Mesendoderm (in vitro differentiated cells): ENCODE measurements at regions not wholly inside any gene's neighbourhood (a gene's known extent, or its start where the extent isn't known, plus 50 kb on each side); places are given as distances from the start of the nearest gene placed in this dataset.

ENCODE experiments used
- DNase-seq: peaks from one replicate; pipeline ENCODE4 v3.0.0; 2013
- H2AK5ac ChIP-seq: 2 replicates; pipeline ENCODE4 v1.6.1; 2013; ENCODE audit warnings: low read length, inconsistent platforms
- H2BK120ac ChIP-seq: 2 replicates; pipeline ENCODE4 v1.6.1; 2013; ENCODE audit warnings: low read depth, mild to moderate bottlenecking, low read length, moderate library complexity, mixed read lengths
- H2BK15ac ChIP-seq: replicated peaks from 2 replicates; pipeline ENCODE4 v1.6.1; 2013; ENCODE audit warnings: low read depth, mild to moderate bottlenecking, moderate library complexity
- H2BK5ac ChIP-seq: 2 replicates; pipeline ENCODE4 v1.6.1; 2013; ENCODE audit warnings: low read length, inconsistent platforms
- H3K18ac ChIP-seq: 2 replicates; pipeline ENCODE4 v1.6.1; 2013; ENCODE audit warnings: mild to moderate bottlenecking, low read length, mixed read lengths
- H3K23ac ChIP-seq: one replicate; pipeline ENCODE4 v1.6.1; 2013; ENCODE audit warnings: low read length
- H3K27ac ChIP-seq: 2 replicates; pipeline ENCODE4 v1.5.1; 2013; ENCODE audit warnings: low read depth, mild to moderate bottlenecking, inconsistent platforms, low read length, moderate library complexity
- H3K27me3 ChIP-seq: 2 replicates; pipeline ENCODE4 v1.6.1; 2013; ENCODE audit warnings: low read length, control low read depth, mild to moderate bottlenecking, inconsistent platforms; ENCODE audit not compliant: insufficient read depth, poor library complexity
- H3K36me3 ChIP-seq: 2 replicates; pipeline ENCODE4 v1.6.1; 2013; ENCODE audit warnings: low read length, inconsistent platforms; ENCODE audit not compliant: control insufficient read depth, insufficient read depth
- H3K4ac ChIP-seq: one replicate; pipeline ENCODE4 v1.6.1; 2013; ENCODE audit warnings: low read depth, mild to moderate bottlenecking, low read length, moderate library complexity
- H3K4me1 ChIP-seq: 2 replicates; pipeline ENCODE4 v1.6.1; 2013; ENCODE audit warnings: low read depth, low read length, inconsistent platforms; ENCODE audit not compliant: control insufficient read depth
- H3K4me2 ChIP-seq: 2 replicates; pipeline ENCODE4 v1.6.1; 2013; ENCODE audit warnings: low read length
- H3K4me3 ChIP-seq: 2 replicates; pipeline ENCODE4 v1.5.1; 2013; ENCODE audit warnings: mild to moderate bottlenecking, low read length
- H3K56ac ChIP-seq: one replicate; pipeline ENCODE4 v1.6.1; 2013; ENCODE audit warnings: low read length
- H3K79me1 ChIP-seq: 2 replicates; pipeline ENCODE4 v1.6.1; 2013; ENCODE audit warnings: low read length, inconsistent platforms
- H3K79me2 ChIP-seq: 2 replicates; pipeline ENCODE4 v1.6.1; 2013; ENCODE audit warnings: mild to moderate bottlenecking, low read length; ENCODE audit not compliant: control insufficient read depth, insufficient read depth
- H3K9ac ChIP-seq: 2 replicates; pipeline ENCODE4 v1.6.1; 2013; ENCODE audit warnings: low read length, inconsistent platforms
- H4K5ac ChIP-seq: one replicate; pipeline ENCODE4 v1.6.1; 2013; ENCODE audit warnings: low read length
- H4K8ac ChIP-seq: one replicate; pipeline ENCODE4 v1.6.1; 2013; ENCODE audit warnings: low read depth, mild to moderate bottlenecking, control low read depth, low read length, moderate library complexity
- WGBS: extraction: QIAGEN DNeasy Blood & Tissue Kit; methylation state at CpG from one replicate; pipeline ENCODE4 v1.1.7; 2013; ENCODE audit warnings: low lambda C conversion rate, missing lambda C conversion rate; ENCODE audit not compliant: insufficient coverage; ENCODE audit errors: extremely low coverage; 5-methylcytosine and 5-hydroxymethylcytosine counted together

DNA sequence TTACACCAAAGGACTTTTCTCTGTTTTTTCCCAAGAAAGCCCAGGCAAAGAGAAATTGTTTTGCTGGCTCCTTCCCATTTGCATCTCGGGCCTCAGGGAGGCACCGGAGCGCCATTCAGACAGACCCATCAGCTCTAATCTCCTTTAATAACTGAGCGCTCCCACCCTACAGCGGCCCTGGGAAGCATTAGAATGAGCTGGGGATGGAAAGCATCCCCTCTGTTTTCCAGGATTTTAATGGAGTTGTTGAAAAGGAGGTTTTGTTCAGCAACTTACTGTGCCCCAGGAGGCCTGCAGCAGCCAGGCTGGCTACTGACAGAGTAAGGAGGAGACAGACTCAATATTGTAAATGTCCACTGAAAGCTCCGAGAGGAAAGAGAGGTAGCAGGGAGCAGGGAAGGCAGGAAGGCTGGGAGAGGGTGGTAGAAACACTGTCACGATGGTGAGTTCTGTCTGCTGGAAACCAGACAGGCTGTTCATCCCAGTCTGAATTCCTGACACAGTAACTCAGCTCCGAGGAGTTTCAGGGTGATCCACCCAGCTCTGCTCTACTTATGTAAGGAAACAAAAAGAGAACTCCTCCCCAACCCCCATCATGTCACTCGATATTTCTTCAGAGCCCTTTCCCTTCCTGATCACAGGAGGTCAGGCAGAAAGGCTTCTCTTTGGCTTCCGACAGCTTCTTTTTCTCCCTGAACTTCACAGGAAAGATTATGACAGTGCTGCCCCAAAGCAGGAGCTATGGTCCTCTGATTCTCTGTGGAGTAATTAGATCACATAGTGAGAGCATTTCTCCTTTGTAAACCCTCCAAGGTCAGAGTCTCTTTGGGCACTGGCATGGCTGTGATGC lies 62.5 kb upstream of the TMEM132D start:
- no peaks in the 10 kb centered on the region for H3K79me2 ChIP-seq
- H2BK5ac ChIP-seq, result no peak overlapping the region
- no peak overlapping the region for H2BK15ac ChIP-seq
- H2AK5ac ChIP-seq, result no peak overlapping the region
- no peak overlapping the region for H3K9ac ChIP-seq
- no peaks in the 10 kb centered on the region for H3K27me3 ChIP-seq
- no CpG with 5 or more reads among the region's 10 CpGs for WGBS
- no peak for DNase-seq
- H3K4me1 ChIP-seq, result peaks cover 4% of the 10 kb centered on the region
- H3K79me1 ChIP-seq, result no peaks in the 10 kb centered on the region
- H3K18ac ChIP-seq, result no peak overlapping the region
- H3K23ac ChIP-seq, result no peak overlapping the region
- no peak overlapping the region for H3K4ac ChIP-seq
- no peaks in the 10 kb centered on the region for H3K36me3 ChIP-seq
- H4K5ac ChIP-seq, result no peak overlapping the region
- H3K27ac ChIP-seq, result no peak overlapping the region
- no peak overlapping the region for H3K4me2 ChIP-seq
- H3K56ac ChIP-seq, result no peak overlapping the region
- no peak overlapping the region for H2BK120ac ChIP-seq
- H4K8ac ChIP-seq, result no peak overlapping the region
- no peak overlapping the region for H3K4me3 ChIP-seq

- H3K56ac ChIP-seq, result no peak overlapping the region
- no peaks in the 10 kb centered on the region for H3K36me3 ChIP-seq
- H3K4me2 ChIP-seq, result no peak overlapping the region
- H3K79me2 ChIP-seq, result no peaks in the 10 kb centered on the region
- H3K9ac ChIP-seq, result no peak overlapping the region
- no peak overlapping the region for H2BK120ac ChIP-seq
- no peak overlapping the region for H4K8ac ChIP-seq
- no peaks in the 10 kb centered on the region for H3K79me1 ChIP-seq
- no CpG with 5 or more reads among the region's 7 CpGs for WGBS
- no peak overlapping the region for H4K5ac ChIP-seq
- no peak overlapping the region for H3K23ac ChIP-seq
- H2AK5ac ChIP-seq, result no peak overlapping the region
- H3K4me1 ChIP-seq, result no peaks in the 10 kb centered on the region
- H3K4ac ChIP-seq, result no peak overlapping the region
- H3K27ac ChIP-seq, result no peak overlapping the region
- H3K4me3 ChIP-seq, result no peak overlapping the region
- H2BK5ac ChIP-seq, result no peak overlapping the region
- H3K27me3 ChIP-seq, result no peaks in the 10 kb centered on the region
- no peak overlapping the region for H3K18ac ChIP-seq
- no peak for DNase-seq
- H2BK15ac ChIP-seq, result no peak overlapping the region
Measured at GRCh38 chr12:129971721-129972120, 67.9 kb upstream of the TMEM132D start.

- H3K23ac ChIP-seq, result no peak overlapping the region
- no CpG with 5 or more reads among the region's 6 CpGs for WGBS
- no peaks in the 10 kb centered on the region for H3K79me1 ChIP-seq
- H3K79me2 ChIP-seq, result no peaks in the 10 kb centered on the region
- H4K5ac ChIP-seq, result no peak overlapping the region
- no peaks in the 10 kb centered on the region for H3K27me3 ChIP-seq
- DNase-seq, result peak; percentile 39
- H2BK15ac ChIP-seq, result no peak overlapping the region
- no peak overlapping the region for H3K18ac ChIP-seq
- H3K4me2 ChIP-seq, result no peak overlapping the region
- H2BK5ac ChIP-seq, result no peak overlapping the region
- no peak overlapping the region for H2BK120ac ChIP-seq
- no peak overlapping the region for H3K56ac ChIP-seq
- no peaks in the 10 kb centered on the region for H3K4me1 ChIP-seq
- H3K4me3 ChIP-seq, result no peak overlapping the region
- H4K8ac ChIP-seq, result no peak overlapping the region
- no peak overlapping the region for H3K4ac ChIP-seq
- no peak overlapping the region for H3K27ac ChIP-seq
- no peaks in the 10 kb centered on the region for H3K36me3 ChIP-seq
- H3K9ac ChIP-seq, result no peak overlapping the region
- H2AK5ac ChIP-seq, result no peak overlapping the region
Measured at GRCh38 chr12:129973236-129973961, 69.6 kb upstream of the TMEM132D start.

DNA sequence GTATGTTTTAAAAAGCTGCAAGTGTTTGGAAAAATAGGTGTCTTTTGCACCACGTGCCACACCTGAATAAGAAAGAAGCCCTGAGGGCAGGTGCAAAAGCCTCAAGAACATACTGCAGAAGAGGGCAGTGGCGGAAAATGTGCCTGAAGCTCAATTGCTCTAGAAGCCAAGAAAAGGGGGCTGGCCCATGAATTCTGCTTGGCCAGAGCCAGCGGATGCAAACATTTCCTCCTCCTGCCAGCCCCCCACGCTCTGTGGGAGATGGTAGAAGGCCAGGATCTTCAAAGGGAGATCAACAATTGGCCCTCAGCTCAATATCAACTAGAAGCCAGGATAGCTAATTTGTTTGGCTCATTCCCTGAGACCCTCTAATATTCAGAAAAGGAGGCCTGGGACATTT lies 80.3 kb upstream of the TMEM132D start:
- Histone ChIP-seq H3K9ac (no peak overlapping the region), H3K27me3 (no peaks in the 10 kb centered on the region), H3K27ac (no peak overlapping the region), H3K4me1 (no peaks in the 10 kb centered on the region), H2AK5ac (no peak overlapping the region), H3K18ac (no peak overlapping the region), H3K79me1 (no peaks in the 10 kb centered on the region), H2BK120ac (no peak overlapping the region), H3K4me2 (no peak overlapping the region), H3K4me3 (no peak overlapping the region), H2BK15ac (no peak overlapping the region), H4K8ac (no peak overlapping the region), H3K23ac (no peak overlapping the region), H3K36me3 (no peaks in the 10 kb centered on the region), H3K4ac (no peak overlapping the region), H2BK5ac (no peak overlapping the region), H4K5ac (no peak overlapping the region), H3K56ac (no peak overlapping the region), H3K79me2 (no peaks in the 10 kb centered on the region)
- peak; percentile 25 for DNase-seq
- WGBS, result no CpG with 5 or more reads among the region's 4 CpGs

DNA sequence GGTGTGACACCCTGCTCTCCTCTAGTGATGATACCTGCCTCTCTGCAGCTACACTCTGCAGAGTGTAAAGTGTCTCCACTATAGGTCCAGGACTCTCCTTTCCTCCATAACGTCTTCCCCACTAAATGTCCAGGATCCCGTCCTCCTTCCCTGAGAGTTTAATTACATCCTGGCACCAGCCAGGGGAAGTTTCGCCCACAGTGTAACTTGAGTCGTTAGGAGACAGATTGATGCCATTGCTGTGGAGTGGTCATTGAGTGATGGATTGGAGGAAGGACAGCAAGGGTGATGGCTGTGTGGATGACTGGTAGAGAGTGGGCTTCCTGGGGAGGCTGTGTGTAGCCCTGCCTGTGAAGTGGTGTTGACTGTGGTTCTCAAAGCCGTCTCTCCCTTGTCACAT lies 84.0 kb upstream of the TMEM132D start:
- no peak overlapping the region for H2BK5ac ChIP-seq
- H3K27me3 ChIP-seq, result no peaks in the 10 kb centered on the region
- H3K36me3 ChIP-seq, result no peaks in the 10 kb centered on the region
- H2AK5ac ChIP-seq, result no peak overlapping the region
- H3K9ac ChIP-seq, result no peak overlapping the region
- no peak overlapping the region for H4K8ac ChIP-seq
- H3K4ac ChIP-seq, result no peak overlapping the region
- no peak overlapping the region for H4K5ac ChIP-seq
- no CpG with 5 or more reads among the region's 5 CpGs for WGBS
- no peak overlapping the region for H3K4me2 ChIP-seq
- no peak overlapping the region for H3K18ac ChIP-seq
- no peaks in the 10 kb centered on the region for H3K79me1 ChIP-seq
- H3K27ac ChIP-seq, result no peak overlapping the region
- no peak overlapping the region for H3K56ac ChIP-seq
- no peaks in the 10 kb centered on the region for H3K4me1 ChIP-seq
- DNase-seq, result no peak
- H3K79me2 ChIP-seq, result no peaks in the 10 kb centered on the region
- no peak overlapping the region for H2BK15ac ChIP-seq
- no peak overlapping the region for H3K4me3 ChIP-seq
- no peak overlapping the region for H3K23ac ChIP-seq
- no peak overlapping the region for H2BK120ac ChIP-seq
